Loucy (cell line): ENCODE measurements at regions not wholly inside any gene's neighbourhood (a gene's known extent, or its start where the extent isn't known, plus 50 kb on each side); places are given as distances from the start of the nearest gene placed in this dataset.

Experiments
- H2AFZ ChIP-seq: fragments of 200-600 bp; sonication (generic); 2 replicates; pipeline ENCODE4 v1.6.0; 2016; ENCODE audit warnings: antibody characterized with exemption, mild to moderate bottlenecking, low read length, moderate library complexity
- H3F3A ChIP-seq: fragments of 200-600 bp; 2 replicates; pipeline ENCODE4 v1.6.0; 2016; ENCODE audit warnings: antibody characterized with exemption, low read depth, mild to moderate bottlenecking
- H3K27me3 ChIP-seq: fragments of 200-600 bp; sonication (generic); 2 replicates; pipeline ENCODE4 v1.6.1; 2014; ENCODE audit warnings: low read length, mild to moderate bottlenecking; ENCODE audit not compliant: insufficient read depth, poor library complexity, severe bottlenecking
- H3K36me3 ChIP-seq: fragments of 200-600 bp; sonication (generic); 2 replicates; pipeline ENCODE4 v1.6.1; 2016; ENCODE audit warnings: low read length; ENCODE audit not compliant: insufficient read depth
- H3K4me1 ChIP-seq: fragments of 200-600 bp; sonication (generic); 2 replicates; pipeline ENCODE4 v1.5.1; 2014; ENCODE audit warnings: low read length, mild to moderate bottlenecking; ENCODE audit not compliant: insufficient read depth, poor library complexity, severe bottlenecking
- H3K4me2 ChIP-seq: fragments of 200-600 bp; sonication (generic); 2 replicates; pipeline ENCODE4 v1.6.0; 2014; ENCODE audit warnings: antibody characterized with exemption, low read length, low read depth, mild to moderate bottlenecking; ENCODE audit not compliant: poor library complexity, severe bottlenecking
- H3K4me3 ChIP-seq: fragments of 200-600 bp; sonication (generic); 2 replicates; pipeline ENCODE4 v1.5.1; 2014; ENCODE audit warnings: low read length, mild to moderate bottlenecking, mixed read lengths; ENCODE audit not compliant: poor library complexity, severe bottlenecking
- H3K79me2 ChIP-seq: fragments of 200-600 bp; sonication (generic); 2 replicates; pipeline ENCODE4 v1.6.1; 2014; ENCODE audit warnings: low read length; ENCODE audit not compliant: insufficient read depth
- H3K9ac ChIP-seq: fragments of 200-600 bp; sonication (generic); 2 replicates; pipeline ENCODE4 v1.6.0; 2014; ENCODE audit warnings: mild to moderate bottlenecking, low read depth, low read length, moderate library complexity; ENCODE audit not compliant: poor library complexity, severe bottlenecking
- H3K9me2 ChIP-seq: fragments of 200-600 bp; sonication (generic); replicated peaks from 2 replicates; pipeline ENCODE4 v1.6.1; 2016; ENCODE audit warnings: low read depth, low read length, mixed read lengths
- H3K9me3 ChIP-seq: fragments of 200-600 bp; sonication (generic); 2 replicates; pipeline ENCODE4 v1.6.1; 2014; ENCODE audit warnings: mild to moderate bottlenecking, antibody characterized with exemption, low read length, low read depth; ENCODE audit not compliant: insufficient read depth
- H4K20me1 ChIP-seq: fragments of 200-600 bp; sonication (generic); 2 replicates; pipeline ENCODE4 v1.6.0; 2014; ENCODE audit warnings: antibody characterized with exemption, low read length, mild to moderate bottlenecking; ENCODE audit not compliant: insufficient read depth, poor library complexity, severe bottlenecking
- EZH2phosphoT487 ChIP-seq: fragments of 200-600 bp; IDR thresholded peaks from 2 replicates; pipeline ENCODE4 v1.6.1; 2018; ENCODE audit warnings: antibody characterized with exemption, mild to moderate bottlenecking, moderate library complexity, borderline replicate concordance
- TF ChIP-seq, protein P1 (sequence below): fragments of 200-600 bp; sonication (generic); conservative IDR thresholded peaks from 2 replicates; pipeline ENCODE4 v1.5.1; 2014; ENCODE audit warnings: mild to moderate bottlenecking, antibody characterized with exemption, low read length

DNA sequence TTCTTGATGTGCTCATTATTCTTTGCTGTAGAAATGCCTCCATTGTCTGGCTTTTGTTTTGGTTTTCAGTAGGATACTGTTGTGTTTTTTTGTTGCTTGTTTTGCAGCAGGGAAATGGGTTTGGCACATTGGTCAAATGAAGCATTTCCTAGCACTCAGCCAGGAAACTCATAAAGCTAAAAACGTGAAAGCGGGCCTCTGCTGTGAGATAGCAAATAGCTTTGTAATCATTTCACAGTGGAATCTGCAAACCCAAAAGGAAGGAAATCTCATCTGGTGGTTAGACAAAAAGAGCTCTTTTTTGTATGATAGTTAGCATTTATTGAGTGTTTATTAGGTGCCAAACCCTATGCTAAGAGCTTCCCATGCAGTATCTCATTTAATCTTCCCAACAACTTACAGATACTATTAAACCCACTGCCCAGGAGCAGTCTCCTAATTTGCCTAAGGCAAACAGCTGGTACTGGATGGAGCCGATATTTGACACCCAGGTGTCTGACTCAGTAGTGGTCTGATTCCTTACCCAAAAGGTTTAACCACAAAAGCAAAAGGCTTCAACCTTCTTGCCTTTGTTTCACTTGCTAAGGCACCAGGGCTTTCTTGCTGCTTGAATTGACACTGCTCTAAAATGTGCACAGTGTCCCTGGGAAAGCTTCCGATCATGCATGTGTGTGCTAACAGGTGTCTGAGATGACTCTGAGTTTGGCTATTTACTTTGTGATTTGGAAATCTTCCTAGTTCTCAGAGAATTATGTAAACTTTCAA lies 527.9 kb upstream of the MDFIC2 start:
- Histone ChIP-seq H3K9me2 (no peaks in the 10 kb centered on the region), H3K9me3 (no peaks in the 10 kb centered on the region), H2AFZ (no peak overlapping the region), H3K4me3 (peak overlapping the region; percentile 31), H3K79me2 (no peaks in the 10 kb centered on the region), H3K27me3 (no peaks in the 10 kb centered on the region), H3K4me2 (peak overlapping the region; percentile 50), H3K4me1 (peaks cover 25% of the 10 kb centered on the region), H4K20me1 (no peaks in the 10 kb centered on the region), H3F3A (no peaks in the 10 kb centered on the region), H3K36me3 (no peaks in the 10 kb centered on the region), H3K9ac (no peak overlapping the region)
- TF ChIP-seq, protein P1, sequence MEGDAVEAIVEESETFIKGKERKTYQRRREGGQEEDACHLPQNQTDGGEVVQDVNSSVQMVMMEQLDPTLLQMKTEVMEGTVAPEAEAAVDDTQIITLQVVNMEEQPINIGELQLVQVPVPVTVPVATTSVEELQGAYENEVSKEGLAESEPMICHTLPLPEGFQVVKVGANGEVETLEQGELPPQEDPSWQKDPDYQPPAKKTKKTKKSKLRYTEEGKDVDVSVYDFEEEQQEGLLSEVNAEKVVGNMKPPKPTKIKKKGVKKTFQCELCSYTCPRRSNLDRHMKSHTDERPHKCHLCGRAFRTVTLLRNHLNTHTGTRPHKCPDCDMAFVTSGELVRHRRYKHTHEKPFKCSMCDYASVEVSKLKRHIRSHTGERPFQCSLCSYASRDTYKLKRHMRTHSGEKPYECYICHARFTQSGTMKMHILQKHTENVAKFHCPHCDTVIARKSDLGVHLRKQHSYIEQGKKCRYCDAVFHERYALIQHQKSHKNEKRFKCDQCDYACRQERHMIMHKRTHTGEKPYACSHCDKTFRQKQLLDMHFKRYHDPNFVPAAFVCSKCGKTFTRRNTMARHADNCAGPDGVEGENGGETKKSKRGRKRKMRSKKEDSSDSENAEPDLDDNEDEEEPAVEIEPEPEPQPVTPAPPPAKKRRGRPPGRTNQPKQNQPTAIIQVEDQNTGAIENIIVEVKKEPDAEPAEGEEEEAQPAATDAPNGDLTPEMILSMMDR: no peak
- peak; percentile 75; the same call in 1 of the 2 replicates for TF ChIP-seq EZH2phosphoT487

DNA sequence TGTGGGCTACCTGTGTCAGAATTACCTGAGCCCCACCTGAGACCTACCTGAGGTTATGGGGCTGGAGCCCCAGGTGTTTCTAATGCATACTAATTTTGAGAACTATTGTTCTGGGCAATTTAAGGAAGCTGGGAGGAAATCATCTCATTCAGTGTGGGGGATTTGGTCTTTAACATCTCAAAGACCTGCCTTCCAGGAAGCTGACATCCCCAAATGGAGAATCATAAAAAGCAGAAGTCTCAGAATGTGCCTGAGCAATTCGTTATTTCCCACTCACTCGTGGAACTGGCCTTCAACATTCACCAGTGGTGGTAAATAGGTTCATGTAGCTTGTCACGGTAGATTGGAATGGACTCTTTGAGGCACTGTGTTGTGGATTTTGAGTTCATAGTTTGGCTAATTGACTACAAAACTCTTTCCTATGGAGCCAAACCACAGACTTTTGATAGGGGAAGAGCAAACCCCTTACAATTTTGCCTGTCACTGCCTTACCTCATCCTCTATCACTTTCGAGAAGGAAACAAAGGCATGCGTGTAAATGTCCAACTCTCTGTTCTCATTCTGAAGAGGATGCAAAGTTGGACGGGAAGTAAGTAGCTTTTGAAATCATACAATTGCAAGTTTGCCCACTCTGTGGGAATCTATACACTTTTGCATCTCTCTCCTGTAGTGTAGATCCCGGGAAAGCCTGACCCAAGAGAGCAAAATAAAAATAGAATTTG lies 521.0 kb upstream of the MDFIC2 start:
- H3F3A ChIP-seq: no peaks in the 10 kb centered on the region
- no peaks in the 10 kb centered on the region for H4K20me1 ChIP-seq
- H3K9me2 ChIP-seq: no peaks in the 10 kb centered on the region
- H3K27me3 ChIP-seq: no peaks in the 10 kb centered on the region
- no peaks in the 10 kb centered on the region for H3K9me3 ChIP-seq
- H3K4me1 ChIP-seq: peaks cover 7% of the 10 kb centered on the region
- no peak overlapping the region for H2AFZ ChIP-seq
- TF ChIP-seq, protein P1: no peak
- TF ChIP-seq EZH2phosphoT487: no peak
- no peak overlapping the region for H3K4me2 ChIP-seq
- H3K4me3 ChIP-seq: no peak overlapping the region
- H3K9ac ChIP-seq: no peak overlapping the region
- no peaks in the 10 kb centered on the region for H3K36me3 ChIP-seq
- no peaks in the 10 kb centered on the region for H3K79me2 ChIP-seq

DNA sequence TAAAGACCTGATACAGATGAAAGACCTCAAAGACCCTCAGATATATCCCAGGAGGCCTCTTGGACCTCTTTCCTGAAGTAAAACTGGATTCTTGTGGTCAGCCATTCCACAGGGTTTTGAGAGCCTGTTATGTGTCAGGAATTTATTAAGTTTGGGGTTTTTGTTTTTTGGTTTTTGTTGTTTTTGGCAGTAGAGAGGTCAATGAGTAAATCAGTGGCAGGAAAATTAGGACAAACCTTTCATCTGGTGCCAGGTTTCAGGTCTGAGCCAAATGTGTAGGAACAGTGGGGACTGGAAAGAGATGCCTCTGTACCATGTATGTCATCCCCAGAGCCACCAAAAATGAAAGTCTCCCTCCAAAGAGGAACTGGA lies 520.4 kb upstream of the MDFIC2 start:
- Histone ChIP-seq H3K9me3 (no peaks in the 10 kb centered on the region), H3K9ac (no peak overlapping the region), H3K4me3 (no peak overlapping the region), H3K79me2 (no peaks in the 10 kb centered on the region), H3F3A (0 out of 2 replicates have a peak, but pooled peaks cover 2% of the 10 kb centered on the region), H3K9me2 (no peaks in the 10 kb centered on the region), H2AFZ (no peak overlapping the region), H3K36me3 (no peaks in the 10 kb centered on the region), H3K4me2 (no peak overlapping the region), H4K20me1 (no peaks in the 10 kb centered on the region), H3K27me3 (no peaks in the 10 kb centered on the region), H3K4me1 (peaks cover 3% of the 10 kb centered on the region)
- no peak for TF ChIP-seq EZH2phosphoT487
- TF ChIP-seq, protein P1: no peak
